Fibroblast of skin of scalp (primary cell): ENCODE measurements at regions not wholly inside any gene's neighbourhood (a gene's known extent, or its start where the extent isn't known, plus 50 kb on each side); places are given as distances from the start of the nearest gene placed in this dataset.
A peak's percentile ranks its signal among the peaks of the same experiment; 100 is the strongest.

Experiments used
- DNase-seq: peaks from one replicate; pipeline ENCODE4 v3.0.0-alpha.2; 2013

- DNase-seq: no peak
Measured at GRCh38 chr2:6639929-6640620, 225.6 kb downstream of the CMPK2 start.

GRCh38 chr2:6640621-6641015 lies 225.1 kb downstream of the CMPK2 start:
- DNase-seq: no peak

- DNase-seq: no peak
Measured at GRCh38 chr2:6641956-6642355, 223.8 kb downstream of the CMPK2 start.

GRCh38 chr2:6644261-6644660 lies 221.4 kb downstream of the CMPK2 start:
- DNase-seq: no peak

- no peak for DNase-seq
Measured at GRCh38 chr2:6645004-6645403, 220.7 kb downstream of the CMPK2 start.

- no peak for DNase-seq
Measured at GRCh38 chr2:6645672-6646071, 220.0 kb downstream of the CMPK2 start.

- no peak for DNase-seq
Measured at GRCh38 chr2:6647046-6647445, 218.7 kb downstream of the CMPK2 start.

- DNase-seq: no peak
Measured at GRCh38 chr2:6648596-6649247, 217.0 kb downstream of the CMPK2 start.

GRCh38 chr2:6650311-6650710 lies 215.4 kb downstream of the CMPK2 start:
- no peak for DNase-seq

GRCh38 chr2:6652251-6652650 lies 213.5 kb downstream of the CMPK2 start:
- DNase-seq: no peak

GRCh38 chr2:6653281-6653750 lies 212.4 kb downstream of the CMPK2 start:
- peak; percentile 5 for DNase-seq

GRCh38 chr2:6654279-6654678 lies 211.4 kb downstream of the CMPK2 start:
- no peak for DNase-seq

GRCh38 chr2:6656633-6657032 lies 209.1 kb downstream of the CMPK2 start:
- no peak for DNase-seq

GRCh38 chr2:6657136-6657535 lies 208.6 kb downstream of the CMPK2 start:
- DNase-seq: peak; percentile 49

- DNase-seq: peak; percentile 22
Measured at GRCh38 chr2:6657855-6658254, 207.9 kb downstream of the CMPK2 start.

GRCh38 chr2:6664332-6665061 lies 201.2 kb downstream of the CMPK2 start:
- no peak for DNase-seq

- DNase-seq: no peak
Measured at GRCh38 chr2:6665093-6666045, 200.3 kb downstream of the CMPK2 start.

GRCh38 chr2:6667326-6667725 lies 198.4 kb downstream of the CMPK2 start:
- peak; percentile 23 for DNase-seq

GRCh38 chr2:6671913-6672312 lies 193.8 kb downstream of the CMPK2 start:
- DNase-seq: no peak

GRCh38 chr2:6674381-6674780 lies 191.3 kb downstream of the CMPK2 start:
- DNase-seq: peak; percentile 63

- no peak for DNase-seq
Measured at GRCh38 chr2:6675791-6676190, 189.9 kb downstream of the CMPK2 start.

GRCh38 chr2:6676241-6676640 lies 189.5 kb downstream of the CMPK2 start:
- DNase-seq: peak; percentile 18
